MM.1S (cell line): ENCODE measurements at regions not wholly inside any gene's neighbourhood (a gene's known extent, or its start where the extent isn't known, plus 50 kb on each side); places are given as distances from the start of the nearest gene placed in this dataset.

Source experiments
- DNase-seq: peaks from one replicate; pipeline ENCODE4 v3.0.0-alpha.2; 2015
- H2AFZ ChIP-seq: fragments of 300-600 bp; sonication (generic); 2 replicates; pipeline ENCODE4 v1.6.0; 2016; ENCODE audit warnings: antibody characterized with exemption, low read length
- H3F3A ChIP-seq: fragments of 300-600 bp; sonication (generic); 2 replicates; pipeline ENCODE4 v1.6.1; 2016; ENCODE audit warnings: mild to moderate bottlenecking, antibody characterized with exemption, low read length, moderate library complexity, mixed read lengths; ENCODE audit not compliant: insufficient read depth
- H3K27ac ChIP-seq: fragments of 300-600 bp; sonication (generic); 2 replicates; pipeline ENCODE4 v1.5.1; 2016; ENCODE audit warnings: mild to moderate bottlenecking, low read length
- H3K27me3 ChIP-seq: fragments of 300-600 bp; sonication (generic); replicated peaks from 2 replicates; pipeline ENCODE4 v1.6.0; 2016; ENCODE audit warnings: low read length; ENCODE audit not compliant: insufficient read depth
- H3K36me3 ChIP-seq: fragments of 300-600 bp; sonication (generic); replicated peaks from 2 replicates; pipeline ENCODE4 v1.6.1; 2016; ENCODE audit warnings: mild to moderate bottlenecking, low read length, mixed read lengths; ENCODE audit not compliant: insufficient read depth
- H3K4me1 ChIP-seq: fragments of 300-600 bp; sonication (generic); 2 replicates; pipeline ENCODE4 v1.6.1; 2016; ENCODE audit warnings: low read length, mixed read lengths
- H3K4me2 ChIP-seq: fragments of 300-600 bp; sonication (generic); 2 replicates; pipeline ENCODE4 v1.6.0; 2016; ENCODE audit warnings: low read depth, low read length
- H3K4me3 ChIP-seq: fragments of 300-600 bp; sonication (generic); 2 replicates; pipeline ENCODE4 v1.5.1; 2016; ENCODE audit warnings: low read length, mixed read lengths
- H3K79me2 ChIP-seq: fragments of 300-600 bp; sonication (generic); 2 replicates; pipeline ENCODE4 v1.6.1; 2016; ENCODE audit warnings: mixed run types, low read length, mixed read lengths
- H3K9ac ChIP-seq: fragments of 300-600 bp; sonication (generic); 2 replicates; pipeline ENCODE4 v1.6.1; 2016; ENCODE audit warnings: low read length, mixed read lengths
- H3K9me2 ChIP-seq: fragments of 300-600 bp; sonication (generic); replicated peaks from 2 replicates; pipeline ENCODE4 v1.6.1; 2016; ENCODE audit warnings: mild to moderate bottlenecking, low read length, mixed read lengths; ENCODE audit not compliant: insufficient read depth
- H3K9me3 ChIP-seq: fragments of 300-600 bp; sonication (generic); replicated peaks from 2 replicates; pipeline ENCODE4 v1.6.1; 2016; ENCODE audit warnings: mild to moderate bottlenecking, low read length, mixed read lengths; ENCODE audit not compliant: insufficient read depth
- H4K20me1 ChIP-seq: fragments of 300-600 bp; sonication (generic); 2 replicates; pipeline ENCODE4 v1.6.1; 2016; ENCODE audit warnings: mild to moderate bottlenecking, low read length, moderate library complexity, mixed read lengths; ENCODE audit not compliant: insufficient read depth
- EZH2 ChIP-seq: fragments of 300-600 bp; sonication (generic); optimal IDR thresholded peaks from 2 replicates; pipeline ENCODE3; 2017; ENCODE audit warnings: low read depth, mild to moderate bottlenecking, antibody characterized with exemption, low read length, mixed read lengths
- EZH2phosphoT487 ChIP-seq: fragments of 300-600 bp; sonication (generic); IDR thresholded peaks from 2 replicates; pipeline ENCODE4 v1.6.1; 2018; ENCODE audit warnings: antibody characterized with exemption, low read length
- TF ChIP-seq, protein P1 (sequence below): fragments of 300-600 bp; sonication (generic); IDR thresholded peaks from 2 replicates; pipeline ENCODE4 v1.5.1; 2016; ENCODE audit warnings: antibody characterized with exemption, low read length, mixed read lengths

DNA sequence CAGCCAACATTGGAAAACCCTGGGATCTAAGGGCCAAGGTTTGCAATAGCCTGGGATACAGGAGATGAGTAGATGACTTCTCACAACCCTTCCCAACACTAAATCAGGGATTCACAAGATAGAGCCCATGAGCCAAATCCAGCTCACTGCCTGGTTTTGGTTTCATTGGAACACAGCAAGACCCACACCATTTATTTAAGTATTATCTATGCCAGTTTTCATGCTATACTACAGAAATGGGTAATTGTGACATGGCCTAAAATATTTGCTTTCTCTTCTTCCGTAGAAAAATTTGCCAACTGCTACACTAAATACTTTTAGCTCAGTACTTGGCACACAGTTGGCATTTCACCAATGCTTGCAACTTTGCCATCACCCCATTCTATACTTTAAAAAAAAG is 132.0 kb upstream of the LMCD1 start:
- no peak overlapping the region for H3K9ac ChIP-seq
- no peak overlapping the region for H3K4me3 ChIP-seq
- no peak overlapping the region for H3K27ac ChIP-seq
- H3K79me2 ChIP-seq, result no peaks in the 10 kb centered on the region
- H3K4me1 ChIP-seq, result no peaks in the 10 kb centered on the region
- H3K27me3 ChIP-seq, result no peaks in the 10 kb centered on the region
- no peak for DNase-seq
- H3K9me2 ChIP-seq, result no peaks in the 10 kb centered on the region
- H3K9me3 ChIP-seq, result no peaks in the 10 kb centered on the region
- TF ChIP-seq EZH2 (no peak), EZH2phosphoT487 (no peak)
- TF ChIP-seq, protein P1, sequence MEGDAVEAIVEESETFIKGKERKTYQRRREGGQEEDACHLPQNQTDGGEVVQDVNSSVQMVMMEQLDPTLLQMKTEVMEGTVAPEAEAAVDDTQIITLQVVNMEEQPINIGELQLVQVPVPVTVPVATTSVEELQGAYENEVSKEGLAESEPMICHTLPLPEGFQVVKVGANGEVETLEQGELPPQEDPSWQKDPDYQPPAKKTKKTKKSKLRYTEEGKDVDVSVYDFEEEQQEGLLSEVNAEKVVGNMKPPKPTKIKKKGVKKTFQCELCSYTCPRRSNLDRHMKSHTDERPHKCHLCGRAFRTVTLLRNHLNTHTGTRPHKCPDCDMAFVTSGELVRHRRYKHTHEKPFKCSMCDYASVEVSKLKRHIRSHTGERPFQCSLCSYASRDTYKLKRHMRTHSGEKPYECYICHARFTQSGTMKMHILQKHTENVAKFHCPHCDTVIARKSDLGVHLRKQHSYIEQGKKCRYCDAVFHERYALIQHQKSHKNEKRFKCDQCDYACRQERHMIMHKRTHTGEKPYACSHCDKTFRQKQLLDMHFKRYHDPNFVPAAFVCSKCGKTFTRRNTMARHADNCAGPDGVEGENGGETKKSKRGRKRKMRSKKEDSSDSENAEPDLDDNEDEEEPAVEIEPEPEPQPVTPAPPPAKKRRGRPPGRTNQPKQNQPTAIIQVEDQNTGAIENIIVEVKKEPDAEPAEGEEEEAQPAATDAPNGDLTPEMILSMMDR, result no peak
- H3K4me2 ChIP-seq, result no peak overlapping the region
- H3F3A ChIP-seq, result no peaks in the 10 kb centered on the region
- no peak overlapping the region for H2AFZ ChIP-seq
- H3K36me3 ChIP-seq, result no peaks in the 10 kb centered on the region
- no peaks in the 10 kb centered on the region for H4K20me1 ChIP-seq

- no peaks in the 10 kb centered on the region for H3K27me3 ChIP-seq
- no peaks in the 10 kb centered on the region for H3K4me1 ChIP-seq
- H3F3A ChIP-seq, result no peaks in the 10 kb centered on the region
- no peaks in the 10 kb centered on the region for H3K79me2 ChIP-seq
- TF ChIP-seq, protein P1, result no peak
- no peak for TF ChIP-seq EZH2phosphoT487
- TF ChIP-seq EZH2, result no peak
- H3K9me2 ChIP-seq, result no peaks in the 10 kb centered on the region
- no peaks in the 10 kb centered on the region for H3K9me3 ChIP-seq
- H4K20me1 ChIP-seq, result no peaks in the 10 kb centered on the region
- no peak for DNase-seq
- no peak overlapping the region for H2AFZ ChIP-seq
- H3K36me3 ChIP-seq, result no peaks in the 10 kb centered on the region
- H3K4me3 ChIP-seq, result no peak overlapping the region
- H3K27ac ChIP-seq, result no peak overlapping the region
- H3K9ac ChIP-seq, result no peak overlapping the region
- H3K4me2 ChIP-seq, result no peak overlapping the region
Observed at GRCh38 chr3:8371085-8371551, 130.5 kb upstream of the LMCD1 start.

DNA sequence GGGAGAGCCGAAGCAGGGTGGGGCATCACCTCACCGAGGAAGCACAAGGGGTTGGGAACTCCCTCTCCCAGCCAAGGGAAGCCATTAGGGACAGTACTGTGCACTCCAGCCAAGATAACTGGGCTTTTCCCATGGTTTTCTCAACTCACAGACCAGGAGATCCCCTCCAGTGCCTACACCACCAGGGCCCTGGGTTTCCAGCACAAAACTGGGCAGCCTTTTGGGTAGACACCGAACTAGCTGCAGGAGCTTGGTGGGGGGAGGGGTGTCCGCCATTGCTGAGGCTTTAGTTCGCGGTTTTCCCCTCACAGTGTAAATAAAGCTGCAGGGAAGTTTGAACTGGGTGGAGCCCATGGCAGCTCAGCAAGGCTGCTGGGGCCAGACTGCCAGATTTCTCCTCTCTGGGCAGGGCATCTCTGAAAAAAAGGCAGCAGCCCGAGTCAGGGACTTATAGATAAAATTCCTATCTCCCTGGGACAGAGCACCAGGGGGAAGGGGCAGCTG is 129.6 kb upstream of the LMCD1 start:
- peak; percentile 16 for DNase-seq
- Histone ChIP-seq H2AFZ (no peak overlapping the region), H3K4me1 (no peaks in the 10 kb centered on the region), H3K79me2 (no peaks in the 10 kb centered on the region), H3K27me3 (no peaks in the 10 kb centered on the region), H3K9me2 (no peaks in the 10 kb centered on the region), H3K4me2 (no peak overlapping the region), H3K36me3 (no peaks in the 10 kb centered on the region), H3K4me3 (no peak overlapping the region), H3F3A (no peaks in the 10 kb centered on the region), H3K9ac (no peak overlapping the region), H3K27ac (no peak overlapping the region), H4K20me1 (no peaks in the 10 kb centered on the region), H3K9me3 (no peaks in the 10 kb centered on the region)
- no peak for TF ChIP-seq EZH2
- TF ChIP-seq, protein P1, result no peak
- no peak for TF ChIP-seq EZH2phosphoT487
